Endothelial cell of umbilical vein (primary cell): ENCODE measurements at regions not wholly inside any gene's neighbourhood (a gene's known extent, or its start where the extent isn't known, plus 50 kb on each side); places are given as distances from the start of the nearest gene placed in this dataset.

ENCODE experiments used
- BruUV-seq: library from RNA; stranded (reverse); fragments of 400-500 nt; replicated peaks from 2 replicates; lab custom pipeline; 2021; lab: Mats Ljungman, UMichigan
- CTCF ChIA-PET: fragments of 300-600, 350-600 bp; sonication (Branson Sonifier 250); formaldehyde crosslinking; loops from one replicate; lab custom pipeline; 2021; ENCODE audit warnings: antibody characterized with exemption, inconsistent platforms; lab: Charles Lee
- POLR2A ChIA-PET: fragments of 300-600, 350-600 bp; sonication (Branson Sonifier 250); formaldehyde crosslinking; loops from one replicate; lab custom pipeline; 2021; ENCODE audit warnings: antibody characterized with exemption, inconsistent platforms; lab: Charles Lee
- DNase-seq: peaks from one replicate; pipeline ENCODE4 v3.0.0-alpha.2; 2011; ENCODE audit warnings: low read depth, low spot score
- FAIRE-seq: peaks from 2 replicates; lab custom pipeline; 2011; peaks lifted over from hg19 to GRCh38; lab: Jason Lieb, UNC
- H2AFZ ChIP-seq: 2 replicates; pipeline ENCODE4 v1.6.0; 2012; ENCODE audit warnings: low read depth, low read length, control low read depth, inconsistent platforms
- H3K27ac ChIP-seq: 2 replicates; pipeline ENCODE4 v1.5.1; 2011; ENCODE audit warnings: low read depth, mild to moderate bottlenecking, control low read depth, low read length, moderate library complexity; ENCODE audit not compliant: insufficient read depth
- H3K27me3 ChIP-seq, 2 experiments: 2 replicates each; pipeline versions ENCODE4 v1.6.0 to v1.6.1; 2011; ENCODE audit warnings: low read length in 2 of 2, mixed read lengths in 1 of 2; ENCODE audit not compliant: control insufficient read depth in 2 of 2, insufficient read depth in 2 of 2
- H3K36me3 ChIP-seq, 2 experiments: 2 replicates in 1 of 2; 3 replicates in 1 of 2; pipeline ENCODE4 v1.5.1; 2011; ENCODE audit warnings: low read length in 2 of 2, mild to moderate bottlenecking in 1 of 2, moderate library complexity in 1 of 2; ENCODE audit not compliant: control insufficient read depth in 2 of 2, insufficient read depth in 2 of 2; ENCODE audit errors: extremely low read depth in 1 of 2
- H3K4me1 ChIP-seq: 3 replicates; pipeline ENCODE4 v1.5.1; 2011; ENCODE audit warnings: mild to moderate bottlenecking, low read length; ENCODE audit not compliant: control insufficient read depth, insufficient read depth; ENCODE audit errors: extremely low read depth
- H3K4me2 ChIP-seq: 2 replicates; pipeline ENCODE4 v1.6.1; 2011; ENCODE audit warnings: low read length, control low read depth, mixed read lengths; ENCODE audit not compliant: insufficient read depth
- H3K4me3 ChIP-seq, 3 experiments: fragments of 200-600 bp in 1 of 3; sonication (generic), shearing (Covaris generic) in 1 of 3; replicated peaks in 1 of 3; 2 replicates each; pipeline ENCODE4 v1.5.1; 2011 to 2016; ENCODE audit warnings: control low read depth in 3 of 3, low read length in 3 of 3, mild to moderate bottlenecking in 2 of 3, inconsistent platforms in 1 of 3, low read depth in 1 of 3, moderate library complexity in 1 of 3; ENCODE audit not compliant: insufficient read depth in 1 of 3
- H3K79me2 ChIP-seq: 2 replicates; pipeline ENCODE4 v1.6.0; 2012; ENCODE audit warnings: low read length, inconsistent platforms; ENCODE audit not compliant: control insufficient read depth, insufficient read depth
- H3K9ac ChIP-seq: replicated peaks from 2 replicates; pipeline ENCODE3; 2011; ENCODE audit warnings: low read length, control low read depth; ENCODE audit not compliant: insufficient read depth; ENCODE audit errors: extremely low read depth
- H3K9me1 ChIP-seq: replicated peaks from 3 replicates; pipeline ENCODE4 v1.6.0; 2011; ENCODE audit warnings: mild to moderate bottlenecking, low read length; ENCODE audit not compliant: control insufficient read depth, insufficient read depth; ENCODE audit errors: extremely low read depth
- H3K9me3 ChIP-seq: replicated peaks from 2 replicates; pipeline ENCODE4 v1.5.1; 2012; ENCODE audit warnings: low read length, inconsistent platforms; ENCODE audit not compliant: control insufficient read depth, insufficient read depth
- H4K20me1 ChIP-seq: replicated peaks from 2 replicates; pipeline ENCODE3; 2011; ENCODE audit warnings: mild to moderate bottlenecking, low read length; ENCODE audit not compliant: control insufficient read depth, insufficient read depth; ENCODE audit errors: extremely low read depth
- EZH2 ChIP-seq: IDR thresholded peaks from 2 replicates; pipeline ENCODE4 v1.6.1; 2012; ENCODE audit warnings: borderline replicate concordance, low read depth, mild to moderate bottlenecking, moderate library complexity, low read length, inconsistent platforms; ENCODE audit not compliant: severe bottlenecking
- FOS ChIP-seq: IDR thresholded peaks from 2 replicates; pipeline ENCODE4 v1.6.1; 2011; ENCODE audit warnings: mild to moderate bottlenecking, low read length, moderate library complexity, borderline replicate concordance; ENCODE audit not compliant: insufficient read depth
- GATA2 ChIP-seq: IDR thresholded peaks from 2 replicates; pipeline ENCODE4 v1.7.0; 2011; ENCODE audit warnings: low read depth, mild to moderate bottlenecking, moderate library complexity, mixed read lengths, low read length; ENCODE audit not compliant: insufficient read length, insufficient read depth
- JUN ChIP-seq: IDR thresholded peaks from 2 replicates; pipeline ENCODE4 v1.6.1; 2011; ENCODE audit warnings: borderline replicate concordance, low read depth; ENCODE audit not compliant: insufficient read length, insufficient read depth
- MYC ChIP-seq: IDR thresholded peaks from one replicate; pipeline ENCODE4 v1.6.1; 2011; ENCODE audit warnings: mild to moderate bottlenecking, low read depth, low read length
- POLR2A ChIP-seq: IDR thresholded peaks from 2 replicates; pipeline ENCODE4 v1.6.1; 2012; ENCODE audit warnings: low read depth, mild to moderate bottlenecking, control low read depth, low read length
- POLR2AphosphoS5 ChIP-seq: IDR thresholded peaks from 2 replicates; pipeline ENCODE4 v1.6.1; 2012; ENCODE audit warnings: low read depth, mild to moderate bottlenecking, control low read depth, low read length, moderate library complexity; ENCODE audit not compliant: insufficient read depth
- dilution Hi-C: fragments of 300-500 bp; cut with MboI; formaldehyde crosslinking; loops from one replicate; pipeline ENCODE4 v1.15.0; 2019; ENCODE audit warnings: low sequenced_read_pairs; ENCODE audit not compliant: extremely low pct_ligation_motif_present
- intact Hi-C: fragments of 100-400 bp; cut with micrococcal nuclease; formaldehyde crosslinking; loops from one replicate; pipeline ENCODE4 v1.10.0; 2022
- TF ChIP-seq, protein P1 (sequence below), 2 donors: IDR thresholded peaks; 1 replicate in 1 of 2; 2 replicates in 1 of 2; pipeline ENCODE4 v1.5.1; 2011; ENCODE audit warnings: low read length in 2 of 2, mild to moderate bottlenecking in 2 of 2, moderate library complexity in 2 of 2, control low read depth in 1 of 2, inconsistent platforms in 1 of 2, low read depth in 1 of 2; ENCODE audit not compliant: insufficient read depth in 1 of 2; ENCODE audit errors: extremely low read depth in 1 of 2

- no peak overlapping the region for H3K4me3 ChIP-seq
- H3K4me1 ChIP-seq, result no peaks in the 10 kb centered on the region
- peaks cover 2 to 3% of the 10 kb centered on the region in 2 experiments for H3K27me3 ChIP-seq
- no peak for FAIRE-seq
- no peak for DNase-seq
- intact Hi-C loops (no loop called here), dilution Hi-C loops (no loop called here)
- POLR2A ChIA-PET, result no interaction called here
- H3K9ac ChIP-seq, result no peak overlapping the region
- no peak overlapping the region for H3K27ac ChIP-seq
- no TSS peak for BruUV-seq
- no peaks in the 10 kb centered on the region for H3K9me1 ChIP-seq
- no peaks in the 10 kb centered on the region for H3K9me3 ChIP-seq
- no peaks in the 10 kb centered on the region for H3K79me2 ChIP-seq
- no peaks in the 10 kb centered on the region for H3K36me3 ChIP-seq
- CTCF ChIA-PET, result interaction anchor here (0.9 kb wide), 1 partner anchor 10 kb away, joined by 3 read pairs; no protein-coding TSS in a partner anchor
- H2AFZ ChIP-seq, result no peak overlapping the region
- H4K20me1 ChIP-seq, result no peaks in the 10 kb centered on the region
- H3K4me2 ChIP-seq, result no peak overlapping the region
- TF ChIP-seq POLR2AphosphoS5 (no peak), POLR2A (no peak), EZH2 (no peak), FOS (no peak), MYC (no peak), GATA2 (no peak), JUN (no peak)
- TF ChIP-seq, protein P1, sequence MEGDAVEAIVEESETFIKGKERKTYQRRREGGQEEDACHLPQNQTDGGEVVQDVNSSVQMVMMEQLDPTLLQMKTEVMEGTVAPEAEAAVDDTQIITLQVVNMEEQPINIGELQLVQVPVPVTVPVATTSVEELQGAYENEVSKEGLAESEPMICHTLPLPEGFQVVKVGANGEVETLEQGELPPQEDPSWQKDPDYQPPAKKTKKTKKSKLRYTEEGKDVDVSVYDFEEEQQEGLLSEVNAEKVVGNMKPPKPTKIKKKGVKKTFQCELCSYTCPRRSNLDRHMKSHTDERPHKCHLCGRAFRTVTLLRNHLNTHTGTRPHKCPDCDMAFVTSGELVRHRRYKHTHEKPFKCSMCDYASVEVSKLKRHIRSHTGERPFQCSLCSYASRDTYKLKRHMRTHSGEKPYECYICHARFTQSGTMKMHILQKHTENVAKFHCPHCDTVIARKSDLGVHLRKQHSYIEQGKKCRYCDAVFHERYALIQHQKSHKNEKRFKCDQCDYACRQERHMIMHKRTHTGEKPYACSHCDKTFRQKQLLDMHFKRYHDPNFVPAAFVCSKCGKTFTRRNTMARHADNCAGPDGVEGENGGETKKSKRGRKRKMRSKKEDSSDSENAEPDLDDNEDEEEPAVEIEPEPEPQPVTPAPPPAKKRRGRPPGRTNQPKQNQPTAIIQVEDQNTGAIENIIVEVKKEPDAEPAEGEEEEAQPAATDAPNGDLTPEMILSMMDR (IDR thresholded peaks at IDR 0.05; ENCODE audit: extremely low read depth in 1 of 2, insufficient read depth in 1 of 2, low read depth in 1 of 2, low read length in 2 of 2), result no peak
These were observed 95.1 kb upstream of the ARAP3 start for GRCh38 chr5:141777130-141777529.
